DMS53 (cell line): ENCODE measurements at regions not wholly inside any gene's neighbourhood (a gene's known extent, or its start where the extent isn't known, plus 50 kb on each side); places are given as distances from the start of the nearest gene placed in this dataset.
A peak's percentile ranks its signal among the peaks of the same experiment; 100 is the strongest.
"Not testable (repeated sequence)": the region's sequence is repeated elsewhere in the genome, so short reads cannot be mapped to it uniquely, and the experiment has no call there.

ENCODE experiments used
- DNase-seq: peaks from one replicate; lab custom pipeline; 2025; lab: John Stamatoyannopoulos, UW

- DNase-seq: no peak
Observed at GRCh38 chrX:64853424-64853823, 122.8 kb downstream of the ZC4H2 start.

GRCh38 chrX:64850371-64851082 is 125.7 kb downstream of the ZC4H2 start:
- no peak for DNase-seq

GRCh38 chrX:64843224-64843623 is 133.0 kb downstream of the ZC4H2 start:
- DNase-seq: no peak

GRCh38 chrX:64842492-64842891 is 133.8 kb downstream of the ZC4H2 start:
- DNase-seq: no peak

- no peak for DNase-seq
Observed at GRCh38 chrX:64805683-64806082, 170.6 kb downstream of the ZC4H2 start.

GRCh38 chrX:64792598-64793337 is 183.5 kb downstream of the ZC4H2 start:
- DNase-seq: peak; percentile 1

- no peak for DNase-seq
Observed at GRCh38 chrX:64782923-64783322, 193.3 kb downstream of the ZC4H2 start.

- DNase-seq: no peak
Observed at GRCh38 chrX:64758047-64758446, 218.2 kb downstream of the ZC4H2 start.

GRCh38 chrX:64739792-64740378 is 236.4 kb downstream of the ZC4H2 start:
- DNase-seq: no peak

GRCh38 chrX:64698317-64698716 is 277.9 kb downstream of the ZC4H2 start:
- DNase-seq: no peak

GRCh38 chrX:64695372-64695771 is 280.9 kb downstream of the ZC4H2 start:
- not testable (repeated sequence) for DNase-seq

GRCh38 chrX:64662876-64663275 is 267.6 kb upstream of the MTMR8 start:
- no peak for DNase-seq

- DNase-seq: not testable (repeated sequence)
Observed at GRCh38 chrX:64657229-64657628, 262.0 kb upstream of the MTMR8 start.

- peak; percentile 34 for DNase-seq
Observed at GRCh38 chrX:64642482-64642881, 247.2 kb upstream of the MTMR8 start.
